Bronchial epithelial cell (primary cell): ENCODE measurements at regions not wholly inside any gene's neighbourhood (a gene's known extent, or its start where the extent isn't known, plus 50 kb on each side); places are given as distances from the start of the nearest gene placed in this dataset.
"Not testable (repeated sequence)": the region's sequence is repeated elsewhere in the genome, so short reads cannot be mapped to it uniquely, and the experiment has no call there.

ENCODE experiments used
- DNase-seq: peaks from one replicate; pipeline ENCODE4 v3.0.0-alpha.2; 2010; ENCODE audit warnings: low read depth
- FAIRE-seq: peaks from 2 replicates; lab custom pipeline; 2011; peaks lifted over from hg19 to GRCh38; lab: Jason Lieb, UNC
- H3K27me3 ChIP-seq: 2 replicates; pipeline ENCODE4 v1.5.1; 2011; ENCODE audit warnings: low read length; ENCODE audit not compliant: control insufficient read depth, insufficient read depth
- H3K36me3 ChIP-seq: 2 replicates; pipeline ENCODE4 v1.5.1; 2011; ENCODE audit warnings: low read length; ENCODE audit not compliant: control insufficient read depth, insufficient read depth
- H3K4me3 ChIP-seq: 2 replicates; pipeline ENCODE4 v1.5.1; 2011; ENCODE audit warnings: mild to moderate bottlenecking, low read depth, low read length, control low read depth
- CTCF ChIP-seq: IDR thresholded peaks from 2 replicates; pipeline ENCODE4 v1.5.1; 2011; ENCODE audit warnings: mild to moderate bottlenecking, moderate library complexity, low read length, control low read depth, inconsistent platforms; ENCODE audit not compliant: insufficient read depth, severe bottlenecking

- FAIRE-seq, result no peak
- no peak for TF ChIP-seq CTCF
- no peak for DNase-seq
- Histone ChIP-seq H3K36me3 (no peaks in the 10 kb centered on the region), H3K27me3 (no peaks in the 10 kb centered on the region), H3K4me3 (no peak overlapping the region)
Measured at GRCh38 chr4:84150177-84150576, 348.9 kb downstream of the NKX6-1 start.

- DNase-seq (no peak), FAIRE-seq (no peak)
- Histone ChIP-seq H3K4me3 (no peak overlapping the region), H3K36me3 (no peaks in the 10 kb centered on the region), H3K27me3 (no peaks in the 10 kb centered on the region)
- TF ChIP-seq CTCF, result no peak
Measured at GRCh38 chr4:84147831-84148230, 351.3 kb downstream of the NKX6-1 start.

GRCh38 chr4:84146300-84146959 is 352.7 kb downstream of the NKX6-1 start:
- TF ChIP-seq CTCF, result no peak
- FAIRE-seq, result peak; percentile 36
- Histone ChIP-seq H3K4me3 (no peak overlapping the region), H3K27me3 (no peaks in the 10 kb centered on the region), H3K36me3 (no peaks in the 10 kb centered on the region)
- no peak for DNase-seq

GRCh38 chr4:84145176-84145575 is 353.9 kb downstream of the NKX6-1 start:
- no peak for TF ChIP-seq CTCF
- H3K4me3 ChIP-seq, result no peak overlapping the region
- no peaks in the 10 kb centered on the region for H3K27me3 ChIP-seq
- FAIRE-seq (no peak), DNase-seq (no peak)
- no peaks in the 10 kb centered on the region for H3K36me3 ChIP-seq

GRCh38 chr4:84126911-84127310 is 372.2 kb downstream of the NKX6-1 start:
- FAIRE-seq, H3K4me3 ChIP-seq, DNase-seq, H3K27me3 ChIP-seq, H3K36me3 ChIP-seq: not testable (repeated sequence)

- DNase-seq, result no peak
- H3K36me3 ChIP-seq, result no peaks in the 10 kb centered on the region
- no peaks in the 10 kb centered on the region for H3K27me3 ChIP-seq
- H3K4me3 ChIP-seq, result no peak overlapping the region
- no peak for FAIRE-seq
- no peak for TF ChIP-seq CTCF
Measured at GRCh38 chr4:84126061-84126787, 372.9 kb downstream of the NKX6-1 start.
